MV-4-11 (cell line): ENCODE measurements at regions not wholly inside any gene's neighbourhood (a gene's known extent, or its start where the extent isn't known, plus 50 kb on each side); places are given as distances from the start of the nearest gene placed in this dataset.

Experiments used
- DNase-seq: peaks from one replicate; lab custom pipeline; 2025; lab: John Stamatoyannopoulos, UW

DNA sequence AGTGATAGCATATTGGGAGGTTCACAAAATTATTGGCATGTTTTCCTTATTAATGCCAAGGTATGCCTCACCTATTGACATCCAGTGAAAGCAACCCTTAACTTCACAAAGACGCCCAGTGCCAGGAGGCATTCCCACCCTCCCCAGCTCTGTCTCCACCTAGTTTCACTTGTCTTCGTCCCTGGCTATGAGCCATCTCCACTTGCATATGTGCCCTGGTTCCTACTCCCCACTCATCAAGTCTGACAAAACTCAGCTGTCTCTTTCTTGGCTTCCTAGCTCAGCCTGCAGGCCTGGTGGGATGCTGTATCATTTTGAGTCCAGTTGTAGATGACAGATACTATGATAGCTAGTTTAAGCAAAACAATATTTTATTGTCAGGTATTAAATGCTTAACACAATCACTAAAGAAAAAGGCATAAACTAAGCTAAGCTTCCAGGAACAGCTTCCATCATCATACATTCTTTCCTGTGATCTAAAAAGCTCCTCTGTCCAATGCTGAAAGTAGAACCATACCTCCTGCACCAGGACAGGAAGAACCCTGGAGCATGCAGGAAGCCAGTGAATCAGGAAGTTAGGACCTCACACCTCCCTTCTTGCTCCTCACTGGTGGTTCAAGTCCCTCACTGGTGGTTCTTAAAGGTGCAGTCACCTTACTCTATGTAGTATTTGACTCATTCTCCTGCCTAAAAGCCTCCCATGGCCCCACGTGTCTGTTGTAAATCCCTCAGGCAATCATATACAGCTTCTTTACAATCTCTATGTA lies 410.3 kb upstream of the RASGEF1B start:
- DNase-seq = no peak

GRCh38 chr4:81876106-81876505 lies 404.4 kb upstream of the RASGEF1B start:
- no peak for DNase-seq

- no peak for DNase-seq
Observed at GRCh38 chr4:81874661-81875515, 403.2 kb upstream of the RASGEF1B start.

GRCh38 chr4:81870275-81870674 lies 398.6 kb upstream of the RASGEF1B start:
- DNase-seq = no peak

- DNase-seq = no peak
Observed at GRCh38 chr4:81860111-81860510, 388.4 kb upstream of the RASGEF1B start.

DNA sequence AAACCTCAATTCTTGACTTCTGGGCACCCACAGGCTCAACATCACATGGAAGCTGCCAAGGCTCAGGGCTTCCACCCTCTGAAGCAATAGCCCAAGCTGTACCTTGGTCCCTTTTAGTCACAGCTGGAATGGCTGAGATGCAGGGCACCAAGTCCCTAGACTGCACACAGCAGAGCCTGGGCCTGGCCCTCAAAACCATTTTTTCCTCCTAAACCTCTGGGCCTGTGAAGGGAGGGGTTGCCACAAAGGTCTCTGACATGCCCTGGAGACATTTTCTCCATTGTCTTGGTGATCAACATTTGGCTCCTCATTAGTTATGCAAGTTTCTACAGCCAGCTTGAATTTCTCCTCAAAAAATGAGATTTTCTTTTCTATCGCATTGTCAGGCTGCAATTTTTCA lies 382.7 kb upstream of the RASGEF1B start:
- no peak for DNase-seq

GRCh38 chr4:81852031-81852715 lies 380.5 kb upstream of the RASGEF1B start:
- no peak for DNase-seq

GRCh38 chr4:81850701-81851100 lies 379.0 kb upstream of the RASGEF1B start:
- no peak for DNase-seq

DNA sequence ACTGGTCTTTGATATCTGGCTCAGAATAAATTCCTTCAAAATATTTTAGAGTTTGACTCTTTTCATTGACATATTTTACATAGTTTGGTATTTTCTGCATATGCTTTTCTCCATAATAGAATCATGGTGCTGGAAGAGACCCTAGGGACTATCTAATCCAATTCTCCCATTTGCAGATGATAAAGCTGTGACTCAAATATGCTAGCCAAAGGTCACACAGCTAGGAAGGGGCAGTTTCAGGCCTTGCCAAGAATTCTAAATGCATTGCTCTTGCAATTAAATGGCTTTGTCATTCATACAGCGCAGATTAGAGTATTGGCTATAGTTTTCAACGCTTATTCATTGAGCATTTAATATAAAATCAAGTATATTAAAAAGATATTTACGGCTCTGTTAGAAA lies 374.1 kb upstream of the RASGEF1B start:
- DNase-seq = no peak

GRCh38 chr4:81845273-81845672 lies 373.6 kb upstream of the RASGEF1B start:
- no peak for DNase-seq

GRCh38 chr4:81844717-81845116 lies 373.0 kb upstream of the RASGEF1B start:
- peak; percentile 46 for DNase-seq

DNA sequence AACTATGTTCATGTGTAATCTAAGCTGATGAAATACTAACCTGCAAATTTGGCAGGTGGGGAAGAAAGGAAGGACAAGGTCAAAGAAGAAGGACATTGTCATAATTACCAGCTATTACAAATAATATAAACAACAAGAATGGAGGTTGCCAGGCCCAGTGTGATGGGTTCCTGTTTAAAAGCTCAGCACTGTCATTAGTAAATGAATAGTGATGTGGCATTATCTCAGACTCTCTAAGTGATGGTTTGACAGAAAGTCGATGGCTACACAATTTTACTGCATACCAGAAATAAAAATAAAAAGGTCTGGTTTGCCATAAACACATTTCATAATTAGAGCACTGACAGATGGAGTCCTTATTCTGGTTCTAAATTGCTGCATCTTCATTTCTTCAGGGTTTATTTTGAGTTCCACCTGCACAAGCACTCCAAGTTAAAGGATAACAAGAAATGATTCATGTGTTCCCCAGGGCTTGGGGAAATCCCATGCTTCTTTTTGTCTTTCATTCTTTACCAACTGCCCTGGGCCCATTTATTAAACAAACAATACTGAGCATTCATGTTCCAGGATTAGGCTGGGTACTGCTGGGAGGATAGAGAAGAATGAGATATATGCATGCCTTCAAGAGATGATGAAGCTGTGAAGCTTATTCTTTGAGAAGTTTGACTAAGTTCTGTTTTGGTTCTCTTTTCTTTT lies 367.8 kb upstream of the RASGEF1B start:
- no peak for DNase-seq

DNA sequence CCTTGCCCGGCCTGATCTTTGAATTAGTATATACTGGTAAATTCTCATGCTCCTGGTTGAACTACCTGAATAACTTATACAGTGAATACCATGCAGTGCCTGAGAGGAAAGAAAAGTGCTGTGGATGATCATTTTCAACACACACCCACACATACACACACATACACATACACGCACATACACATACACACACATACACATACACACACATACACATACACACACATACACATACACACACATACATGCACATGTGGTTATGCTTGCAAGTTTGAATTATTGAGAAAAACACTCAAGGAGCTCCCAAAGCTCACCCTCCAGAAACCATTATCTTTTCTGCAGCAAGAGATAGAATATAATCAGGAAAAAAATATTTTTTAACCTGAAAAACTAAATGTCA lies 366.9 kb upstream of the RASGEF1B start:
- no peak for DNase-seq

DNA sequence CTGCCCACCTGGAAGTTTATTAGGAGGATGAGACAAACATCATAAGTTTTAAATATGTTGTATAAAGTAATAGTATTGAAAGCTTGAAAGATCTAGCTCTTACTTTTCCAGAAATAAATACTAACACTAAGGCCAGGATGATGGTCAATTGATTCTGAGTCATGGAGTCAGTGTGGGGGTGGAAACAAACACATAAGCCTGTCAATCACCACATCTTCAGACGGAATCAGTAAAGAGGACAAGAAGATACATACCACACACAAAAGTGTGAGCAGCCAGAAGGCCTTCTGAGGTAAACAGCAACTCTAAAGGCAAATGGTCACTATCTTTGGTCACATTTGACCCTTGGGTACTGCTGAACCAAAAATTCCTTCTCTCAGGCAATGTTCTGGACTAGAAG lies 365.0 kb upstream of the RASGEF1B start:
- DNase-seq = no peak

- no peak for DNase-seq
Observed at GRCh38 chr4:81833576-81833975, 361.9 kb upstream of the RASGEF1B start.

GRCh38 chr4:81828991-81829390 lies 357.3 kb upstream of the RASGEF1B start:
- no peak for DNase-seq

DNA sequence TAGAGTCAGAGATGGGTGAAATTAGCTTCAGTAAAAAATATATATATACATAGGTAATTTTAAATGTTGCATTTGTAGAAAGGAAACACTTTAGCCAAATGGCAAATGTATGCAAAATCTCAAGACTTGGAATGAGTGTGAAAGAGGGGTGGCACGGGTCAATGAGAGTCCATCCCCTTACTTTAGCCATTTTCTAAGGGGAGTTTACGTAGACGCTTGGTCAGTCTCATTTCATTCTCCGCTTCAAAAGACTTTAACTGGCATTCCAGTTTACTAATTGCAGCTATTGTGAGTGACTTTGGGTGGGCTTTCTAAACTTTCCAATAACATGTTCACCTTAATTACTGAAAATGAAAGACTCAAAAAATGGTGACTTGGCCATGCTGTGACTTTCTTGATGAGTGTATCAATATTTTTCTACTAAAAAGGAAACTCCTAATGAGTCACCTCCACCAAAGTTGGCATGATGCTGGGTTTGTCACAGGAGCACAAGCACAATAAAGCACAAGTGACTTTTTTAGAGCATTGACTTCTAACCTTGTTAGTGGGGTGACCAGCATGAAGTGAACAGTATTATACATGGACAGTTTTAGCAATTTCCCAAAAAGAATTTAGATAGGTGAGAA lies 356.0 kb upstream of the RASGEF1B start:
- DNase-seq = no peak

- no peak for DNase-seq
Observed at GRCh38 chr4:81826817-81827424, 355.2 kb upstream of the RASGEF1B start.

DNA sequence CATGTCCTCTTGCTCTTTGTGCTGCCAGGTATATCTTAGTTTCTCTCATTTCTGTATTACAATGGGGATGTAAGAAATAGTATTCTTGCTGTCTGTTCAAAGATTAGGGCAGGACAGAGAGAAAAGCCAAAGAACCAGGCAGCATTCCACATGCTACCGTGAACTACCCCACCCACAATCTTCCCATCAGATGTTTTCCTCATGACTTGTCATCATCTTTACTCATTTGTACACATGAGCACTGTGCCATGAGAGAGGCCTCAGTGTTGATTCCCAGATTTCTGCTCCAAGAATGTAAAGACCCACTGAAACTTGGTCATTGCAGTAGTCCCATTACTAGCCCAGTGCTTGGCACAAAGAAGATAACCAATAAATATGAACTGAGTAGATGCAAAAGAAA lies 354.6 kb upstream of the RASGEF1B start:
- DNase-seq = no peak

DNA sequence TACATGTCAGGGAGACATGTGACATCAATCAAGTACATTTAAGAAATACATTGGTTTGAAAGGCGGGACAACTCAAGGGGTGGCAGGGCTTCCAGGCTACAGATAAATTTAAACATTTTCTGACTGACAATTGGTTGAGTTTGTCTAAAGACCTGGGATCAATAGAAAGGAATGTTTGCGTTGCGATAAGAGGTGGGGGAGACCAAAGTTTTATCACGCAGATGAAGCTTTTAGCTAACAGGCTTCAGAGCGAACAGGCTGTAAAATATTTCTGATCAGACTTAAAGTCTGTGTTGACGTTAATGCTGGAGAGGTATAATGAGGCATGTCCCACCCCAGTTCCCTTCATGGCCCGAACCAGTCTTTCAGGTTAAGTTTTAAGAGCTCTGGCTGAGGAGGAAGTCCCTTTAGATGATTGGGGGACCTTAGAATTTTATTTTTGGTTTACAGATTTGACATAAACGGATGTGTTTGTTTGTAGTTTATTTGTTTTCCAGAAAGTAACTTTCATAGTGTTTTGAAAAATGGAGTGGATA lies 346.7 kb upstream of the RASGEF1B start:
- no peak for DNase-seq
